Lung (tissue), 11 donors: ENCODE measurements at regions not wholly inside any gene's neighbourhood (a gene's known extent, or its start where the extent isn't known, plus 50 kb on each side); places are given as distances from the start of the nearest gene placed in this dataset.
"Not testable (repeated sequence)": the region's sequence is repeated elsewhere in the genome, so short reads cannot be mapped to it uniquely, and the experiment has no call there.

ENCODE experiments used
- ATAC-seq: fragments of 200-7000 bp; cut with Tn5 transposase; one replicate; pipeline ENCODE4 v1.9.1; 2020; ENCODE audit warnings: moderate number of reproducible peaks; ENCODE audit not compliant: insufficient read depth, low FRiP score
- DNase-seq, 3 donors: peaks; one replicate each; pipeline ENCODE4 v3.0.0-alpha.2; 2013 to 2017
- H3K27ac ChIP-seq, 2 donors: one replicate each; pipeline ENCODE4 v1.5.1; 2013; ENCODE audit warnings: mild to moderate bottlenecking in 2 of 2, moderate library complexity in 2 of 2, control low read depth in 1 of 2, inconsistent platforms in 1 of 2, low read depth in 1 of 2, low read length in 1 of 2
- H3K27me3 ChIP-seq, 3 donors: one replicate each; pipeline ENCODE4 v1.5.1; 2013; ENCODE audit warnings: low read length in 2 of 3; ENCODE audit not compliant: control insufficient read depth in 3 of 3, insufficient read depth in 3 of 3
- H3K36me3 ChIP-seq, 4 donors: one replicate each; pipeline ENCODE4 v1.5.1; 2013; ENCODE audit warnings: low read length in 4 of 4, mild to moderate bottlenecking in 1 of 4, moderate library complexity in 1 of 4; ENCODE audit not compliant: control insufficient read depth in 4 of 4, insufficient read depth in 4 of 4
- H3K4me1 ChIP-seq, 5 donors: one replicate each; pipeline ENCODE4 v1.5.1; 2013; ENCODE audit warnings: low read length in 5 of 5, mild to moderate bottlenecking in 2 of 5, moderate library complexity in 1 of 5; ENCODE audit not compliant: control insufficient read depth in 5 of 5, insufficient read depth in 5 of 5
- H3K4me3 ChIP-seq: one replicate; pipeline ENCODE4 v1.5.1; 2013; ENCODE audit warnings: mild to moderate bottlenecking, control low read depth, moderate library complexity
- H3K9ac ChIP-seq, 2 donors: one replicate each; pipeline ENCODE4 v1.5.1; 2013; ENCODE audit warnings: low read length in 2 of 2, control low read depth in 1 of 2; ENCODE audit not compliant: insufficient read depth in 1 of 2
- H3K9me3 ChIP-seq, 4 donors: one replicate each; pipeline ENCODE4 v1.5.1; 2013; ENCODE audit warnings: low read length in 3 of 4, mild to moderate bottlenecking in 1 of 4, moderate library complexity in 1 of 4; ENCODE audit not compliant: control insufficient read depth in 4 of 4, insufficient read depth in 3 of 4
- CTCF ChIP-seq: IDR thresholded peaks from 2 replicates; pipeline ENCODE4 v1.5.1; 2012; ENCODE audit warnings: mild to moderate bottlenecking; ENCODE audit errors: control extremely low read depth, extremely low read depth
- WGBS, 2 donors: extraction: QIAGEN DNeasy Blood & Tissue Kit; methylation state at CpG; one replicate each; pipeline ENCODE4 v1.1.7; 2013; 5-methylcytosine and 5-hydroxymethylcytosine counted together
- donor health status: control.
- donor health status: control.
- donor health status: Bipolar disorder and iron deficiency.
- donor health status: healthy.
- donor health status: DM: yes; HTN: yes; CAD: no.

DNA sequence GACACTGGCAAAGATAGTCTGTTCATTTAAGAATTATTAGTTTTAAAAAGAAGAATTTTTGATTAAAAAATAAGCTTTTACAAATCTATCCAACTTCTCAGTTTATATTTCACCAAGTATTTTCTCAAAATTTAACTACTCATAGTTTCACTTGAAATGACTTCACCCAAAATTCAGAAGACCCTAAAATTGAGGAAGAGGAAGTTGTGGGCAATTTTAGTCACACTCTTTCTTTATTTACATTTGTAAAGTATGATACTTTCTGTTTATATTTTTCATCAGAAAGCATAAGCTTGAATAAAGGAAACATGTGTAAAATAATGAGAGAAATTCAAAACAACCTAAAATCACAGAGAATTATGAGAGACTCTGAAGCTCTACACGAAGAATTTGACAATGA, 278.8 kb upstream of the MEIS1 start:
- no peak overlapping the region for H3K27ac ChIP-seq
- no peak for TF ChIP-seq CTCF
- ATAC-seq, result no peak
- no peak overlapping the region for H3K9ac ChIP-seq
- no peaks in the 10 kb centered on the region for H3K27me3 ChIP-seq
- no peaks in the 10 kb centered on the region for H3K4me1 ChIP-seq
- no peak overlapping the region for H3K4me3 ChIP-seq
- no peaks in the 10 kb centered on the region for H3K36me3 ChIP-seq
- no peak for DNase-seq
- peaks cover 0 to 7% (median 4%) of the 10 kb centered on the region in 4 donors for H3K9me3 ChIP-seq
- 52% methylated on average over 1 of the region's 1 CpG for WGBS, 2 donors

DNA sequence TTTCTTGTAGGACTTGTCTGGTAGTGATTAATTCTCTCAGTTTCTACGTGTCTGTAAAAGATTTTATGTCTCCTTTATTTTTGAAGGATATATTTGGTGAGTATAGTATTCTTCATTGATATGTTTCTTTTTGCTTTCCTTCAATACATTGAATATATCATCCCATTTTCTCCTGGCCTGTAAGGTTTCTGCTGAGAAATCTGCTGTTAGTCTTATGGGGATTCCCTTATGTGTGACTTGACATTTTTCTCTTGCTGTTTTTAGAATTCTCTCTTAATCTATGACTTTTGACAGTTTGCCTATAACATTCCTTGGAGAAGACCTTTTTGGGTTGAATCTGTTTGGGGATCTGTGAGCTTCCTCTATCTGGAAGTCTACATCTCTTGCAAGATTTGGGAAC, 281.0 kb upstream of the MEIS1 start:
- no peak for TF ChIP-seq CTCF
- Histone ChIP-seq H3K4me1 (no peaks in the 10 kb centered on the region), H3K27me3 (no peaks in the 10 kb centered on the region), H3K9ac (no peak overlapping the region), H3K27ac (no peak overlapping the region), H3K36me3 (no peaks in the 10 kb centered on the region), H3K9me3 (peaks cover 0 to 7% (median 4%) of the 10 kb centered on the region in 4 donors), H3K4me3 (no peak overlapping the region)
- ATAC-seq, result no peak
- no peak for DNase-seq
- WGBS, 2 donors, result 67 to 84% methylated on average over 1 of the region's 1 CpG

- Histone ChIP-seq H3K9me3 (no peaks in the 10 kb centered on the region), H3K27ac (no peak overlapping the region), H3K9ac (no peak overlapping the region), H3K4me1 (no peaks in the 10 kb centered on the region), H3K4me3 (no peak overlapping the region), H3K36me3 (no peaks in the 10 kb centered on the region), H3K27me3 (no peaks in the 10 kb centered on the region)
- 67 to 76% methylated on average over 2 of the region's 2 CpGs for WGBS, 2 donors
- ATAC-seq (no peak), DNase-seq (no peak)
- TF ChIP-seq CTCF, result no peak
These were observed 289.4 kb upstream of the MEIS1 start for GRCh38 chr2:66145490-66145889.

DNA sequence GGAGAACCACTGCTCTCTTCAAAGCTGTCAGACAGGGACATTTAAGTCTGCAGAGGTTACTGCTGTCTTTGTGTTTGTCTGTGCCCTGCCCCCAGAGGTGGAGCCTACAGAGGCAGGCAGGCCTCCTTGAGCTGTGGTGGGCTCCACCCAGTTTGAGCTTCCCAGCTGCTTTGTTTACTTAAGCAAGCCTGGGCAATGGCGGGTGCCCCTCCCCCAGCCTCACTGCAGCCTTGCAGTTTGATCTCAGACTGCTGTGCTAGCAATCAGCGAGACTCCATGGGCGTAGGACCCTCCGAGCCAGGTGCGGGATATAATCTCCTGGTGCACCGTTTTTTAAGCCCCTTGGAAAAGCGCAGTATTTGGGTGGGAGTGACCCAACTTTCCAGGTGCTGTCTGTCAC, 290.6 kb upstream of the MEIS1 start:
- H3K9me3 ChIP-seq, H3K27me3 ChIP-seq, H3K36me3 ChIP-seq, H3K4me3 ChIP-seq, ATAC-seq, H3K9ac ChIP-seq, DNase-seq, H3K4me1 ChIP-seq, H3K27ac ChIP-seq: not testable (repeated sequence)
- WGBS, 2 donors, result 86 to 92% methylated on average over 7 of the region's 7 CpGs
